GM23338 (cell line): ENCODE measurements at regions not wholly inside any gene's neighbourhood (a gene's known extent, or its start where the extent isn't known, plus 50 kb on each side); places are given as distances from the start of the nearest gene placed in this dataset.

Experiments
- CTCF ChIP-seq, 2 experiments: fragments of 200-600 bp in 1 of 2; sonication (generic) in 1 of 2; conservative IDR thresholded peaks; 2 replicates each; pipeline versions ENCODE4 v1.5.1 to v1.6.1; 2016 to 2017; ENCODE audit warnings: antibody characterized with exemption in 2 of 2, low read depth in 2 of 2, mild to moderate bottlenecking in 2 of 2, moderate library complexity in 1 of 2
- EZH2 ChIP-seq: fragments of 200-600 bp; sonication (generic); IDR thresholded peaks from one replicate; pipeline ENCODE4 v1.8.0; 2017; ENCODE audit warnings: antibody characterized with exemption, mild to moderate bottlenecking, low read depth; ENCODE audit not compliant: unreplicated experiment
- REST ChIP-seq: IDR thresholded peaks from one replicate; pipeline ENCODE4 v1.6.1; 2018; ENCODE audit warnings: antibody characterized with exemption; ENCODE audit not compliant: unreplicated experiment
- STAT1 ChIP-seq: IDR thresholded peaks from one replicate; pipeline ENCODE4 v1.6.1; 2016; ENCODE audit warnings: antibody characterized with exemption; ENCODE audit not compliant: unreplicated experiment
- ZNF114 ChIP-seq: fragments of 250-450 bp; sonication (Bioruptor Pico); IDR thresholded peaks from 2 replicates; pipeline ENCODE4 v1.5.0; 2020; ENCODE audit warnings: mild to moderate bottlenecking, moderate library complexity

GRCh38 chr7:17659126-17659525 is 281.2 kb downstream of the SNX13 start:
- no peak for TF ChIP-seq CTCF (conservative IDR thresholded peaks at IDR 0.05; ENCODE audit: low read depth in 2 of 2)
- no peak for TF ChIP-seq EZH2
- no peak for TF ChIP-seq REST
- TF ChIP-seq STAT1, result no peak
- no peak for TF ChIP-seq ZNF114 (CRISPR knock-in tag)
